ENCODE measurements at regions not wholly inside any gene's neighbourhood (a gene's known extent, or its start where the extent isn't known, plus 50 kb on each side); places are given as distances from the start of the nearest gene placed in this dataset.

- TF ChIP-seq CTCF (IDR thresholded peaks at IDR 0.05) (no peak), POLR2AphosphoS5 (IDR thresholded peaks at IDR 0.05) (no peak), EP300 (IDR thresholded peaks at IDR 0.05) (no peak)
These were observed 155.1 kb upstream of the CAMK1G start for GRCh38 chr1:209428241-209428921.
